Muscle of leg (tissue), 3 donors: ENCODE measurements at regions not wholly inside any gene's neighbourhood (a gene's known extent, or its start where the extent isn't known, plus 50 kb on each side); places are given as distances from the start of the nearest gene placed in this dataset.

Experiments
- DNase-seq: peaks from one replicate; pipeline ENCODE4 v3.0.0; 2013
- H3K27ac ChIP-seq: one replicate; pipeline ENCODE4 v1.5.1; 2013; ENCODE audit warnings: mild to moderate bottlenecking, low read length, control low read depth
- H3K27me3 ChIP-seq: one replicate; pipeline ENCODE4 v1.6.1; 2013; ENCODE audit warnings: low read length; ENCODE audit not compliant: control insufficient read depth, insufficient read depth
- H3K36me3 ChIP-seq: one replicate; pipeline ENCODE4 v1.6.1; 2013; ENCODE audit warnings: low read length; ENCODE audit not compliant: control insufficient read depth, insufficient read depth
- H3K4me1 ChIP-seq: one replicate; pipeline ENCODE4 v1.6.1; 2013; ENCODE audit warnings: low read length; ENCODE audit not compliant: control insufficient read depth, insufficient read depth
- H3K4me3 ChIP-seq: one replicate; pipeline ENCODE4 v1.5.1; 2013; ENCODE audit warnings: low read length, control low read depth
- H3K9me3 ChIP-seq: replicated peaks from 2 replicates; pipeline ENCODE4 v1.6.1; 2013; ENCODE audit warnings: low read depth, low read length; ENCODE audit not compliant: control insufficient read depth
- WGBS: methylation state at CpG from one replicate; pipeline ENCODE4 v1.1.5; 2013; ENCODE audit warnings: missing lambda C conversion rate; ENCODE audit not compliant: insufficient coverage; 5-methylcytosine and 5-hydroxymethylcytosine counted together

DNA sequence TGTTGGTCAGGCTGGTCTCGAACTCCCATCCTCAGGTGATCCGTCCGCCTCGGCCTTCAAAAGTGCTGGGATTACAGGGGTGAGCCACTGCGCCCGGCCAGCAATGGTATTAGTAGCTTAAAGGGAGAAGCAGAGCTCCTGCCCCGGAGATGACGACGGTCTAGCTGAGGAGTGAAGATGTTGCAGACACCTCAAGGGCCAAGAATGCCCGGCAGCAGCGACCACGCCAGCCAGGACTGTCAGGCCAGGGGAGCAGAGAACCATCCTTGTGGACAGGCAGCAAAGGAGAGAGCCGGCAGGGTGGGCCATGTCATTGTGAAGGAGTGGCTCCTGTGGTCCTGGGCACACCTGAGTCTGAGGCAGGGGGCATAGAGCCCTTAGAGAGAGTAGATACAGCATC, 210.1 kb upstream of the BCOR start:
- DNase-seq = no peak
- Histone ChIP-seq H3K4me3 (no peak overlapping the region), H3K27me3 (peaks cover 36% of the 10 kb centered on the region), H3K9me3 (peaks cover 5% of the 10 kb centered on the region), H3K4me1 (peaks cover 2% of the 10 kb centered on the region), H3K36me3 (no peaks in the 10 kb centered on the region), H3K27ac (no peak overlapping the region)
- whole genome bisulfite sequencing = 85% methylated on average over 11 of the region's 13 CpGs

DNA sequence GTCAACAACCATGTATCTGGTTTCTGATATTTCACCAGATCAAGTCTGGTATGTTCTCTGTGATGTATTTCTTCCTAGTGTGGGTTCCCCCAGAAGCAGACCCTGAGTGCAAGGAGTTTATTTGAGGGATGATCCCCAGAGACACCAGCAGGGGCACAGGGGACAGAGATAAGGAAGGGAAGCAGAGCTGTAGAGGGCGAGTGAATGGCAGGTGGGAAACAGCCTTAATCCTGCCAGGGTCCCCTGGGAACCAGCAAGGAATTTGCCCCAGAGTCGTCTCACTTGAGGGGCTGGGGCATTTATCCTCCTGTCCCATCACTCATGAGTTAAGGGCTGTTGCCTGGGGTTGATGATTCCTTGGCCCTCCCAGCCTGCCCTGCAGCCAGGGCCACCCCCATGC, 206.4 kb upstream of the BCOR start:
- DNase-seq = no peak
- Histone ChIP-seq H3K4me3 (no peak overlapping the region), H3K9me3 (peaks cover 5% of the 10 kb centered on the region), H3K27me3 (peaks cover 48% of the 10 kb centered on the region), H3K36me3 (no peaks in the 10 kb centered on the region), H3K4me1 (peaks cover 3% of the 10 kb centered on the region), H3K27ac (no peak overlapping the region)
- WGBS = 38% methylated on average over 1 of the region's 2 CpGs

DNA sequence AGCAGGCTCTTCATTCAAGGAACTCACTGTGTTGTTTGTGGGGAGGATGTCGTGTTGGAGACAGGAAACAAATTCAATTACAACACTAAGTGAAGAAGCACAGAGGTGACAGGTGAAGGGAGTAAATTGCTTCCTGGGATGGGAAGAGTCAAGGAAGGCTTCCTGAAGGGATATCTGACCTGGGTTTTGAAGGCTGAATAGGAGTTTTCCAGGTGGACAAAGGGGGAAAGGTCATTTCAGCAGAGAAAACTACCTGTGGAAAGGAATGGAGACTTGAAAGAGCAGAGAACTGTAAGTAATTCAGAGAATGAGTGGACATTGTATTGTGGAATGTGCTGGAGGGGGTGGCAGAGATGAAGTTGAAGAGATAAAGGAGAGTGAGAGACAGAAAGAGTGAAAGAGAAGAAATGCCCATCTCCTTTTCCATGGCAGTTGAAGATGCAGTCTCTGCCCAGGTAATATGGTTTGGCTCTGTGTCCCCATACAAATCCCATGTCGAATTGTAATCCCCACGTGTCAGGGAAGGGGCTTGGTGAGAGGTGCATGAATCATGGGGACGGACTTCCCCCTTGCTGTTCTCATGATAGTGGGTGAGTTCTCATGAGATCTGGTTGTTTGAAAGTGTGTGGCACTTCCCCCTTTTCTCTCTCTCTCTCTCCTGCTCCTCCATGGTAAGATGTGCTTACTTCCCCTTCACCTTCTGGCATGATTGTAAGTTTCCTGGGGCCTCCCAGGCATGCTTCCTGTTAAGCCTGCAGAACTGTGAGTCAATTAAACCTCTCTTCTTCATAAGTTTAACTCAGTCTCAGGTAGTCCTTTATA, 205.7 kb upstream of the BCOR start:
- H3K9me3 ChIP-seq = peaks cover 5% of the 10 kb centered on the region
- peaks cover 52% of the 10 kb centered on the region for H3K27me3 ChIP-seq
- no CpG with 5 or more reads among the region's 4 CpGs for WGBS
- DNase-seq = no peak
- H3K27ac ChIP-seq = no peak overlapping the region
- H3K36me3 ChIP-seq = no peaks in the 10 kb centered on the region
- H3K4me3 ChIP-seq = no peak overlapping the region
- H3K4me1 ChIP-seq = peaks cover 5% of the 10 kb centered on the region

DNA sequence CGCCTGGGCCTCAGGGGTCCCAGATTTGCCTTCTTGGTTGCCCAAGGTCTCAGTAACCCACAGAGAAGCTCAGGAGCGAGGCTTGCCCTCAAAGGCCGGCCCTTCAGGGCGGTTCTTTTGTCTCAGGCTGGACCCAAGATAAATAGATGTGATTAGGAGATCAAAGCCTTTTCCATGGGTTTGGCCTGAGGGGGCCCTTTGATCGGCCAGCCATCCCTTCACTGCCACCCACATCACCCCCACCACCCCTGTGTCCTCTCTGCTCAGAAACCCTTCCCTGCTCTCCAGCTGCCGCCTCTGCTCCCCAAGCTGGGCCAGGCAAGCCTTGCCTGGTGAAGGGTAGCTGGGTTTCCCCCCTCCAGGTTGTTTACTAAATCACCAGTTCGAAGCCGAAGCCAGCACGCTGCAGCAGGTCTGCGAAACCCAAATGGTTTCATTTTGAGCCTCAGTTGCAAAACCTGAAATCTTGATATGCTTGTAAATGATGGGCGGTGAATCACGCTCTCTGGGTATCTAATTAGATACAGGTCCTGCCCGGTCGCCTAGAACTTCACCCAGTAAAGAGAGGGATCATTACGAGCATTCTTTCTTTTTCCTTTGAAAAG, 202.6 kb upstream of the BCOR start:
- peaks cover 11% of the 10 kb centered on the region for H3K4me1 ChIP-seq
- no peak overlapping the region for H3K27ac ChIP-seq
- WGBS = 91% methylated on average over 9 of the region's 15 CpGs
- H3K27me3 ChIP-seq = peaks cover 49% of the 10 kb centered on the region
- no peak overlapping the region for H3K4me3 ChIP-seq
- H3K36me3 ChIP-seq = no peaks in the 10 kb centered on the region
- H3K9me3 ChIP-seq = no peaks in the 10 kb centered on the region
- no peak for DNase-seq

DNA sequence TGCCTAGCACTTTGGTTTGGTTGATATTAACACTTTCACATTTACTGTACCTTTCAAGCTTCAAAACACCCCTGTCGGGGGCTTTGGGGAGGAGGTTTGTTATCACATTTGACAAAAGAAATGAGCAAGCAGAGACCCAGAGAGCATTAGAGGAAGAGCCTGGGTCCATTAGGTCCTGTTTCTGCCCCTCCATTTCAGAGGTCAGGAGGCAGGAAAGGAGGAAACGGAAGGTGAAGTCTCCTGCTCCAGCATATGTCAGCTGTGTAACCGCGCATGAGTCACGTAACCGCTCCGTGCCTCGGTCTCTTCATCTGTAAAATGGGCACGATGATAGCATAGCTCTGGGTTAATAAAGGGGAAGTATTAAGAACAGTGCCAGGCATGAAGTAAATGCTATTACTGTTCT, 201.9 kb upstream of the BCOR start:
- peaks cover 50% of the 10 kb centered on the region for H3K27me3 ChIP-seq
- no peaks in the 10 kb centered on the region for H3K36me3 ChIP-seq
- H3K4me3 ChIP-seq = no peak overlapping the region
- H3K9me3 ChIP-seq = no peaks in the 10 kb centered on the region
- peaks cover 11% of the 10 kb centered on the region for H3K4me1 ChIP-seq
- no peak for DNase-seq
- 87% methylated on average over 5 of the region's 9 CpGs for WGBS
- no peak overlapping the region for H3K27ac ChIP-seq

DNA sequence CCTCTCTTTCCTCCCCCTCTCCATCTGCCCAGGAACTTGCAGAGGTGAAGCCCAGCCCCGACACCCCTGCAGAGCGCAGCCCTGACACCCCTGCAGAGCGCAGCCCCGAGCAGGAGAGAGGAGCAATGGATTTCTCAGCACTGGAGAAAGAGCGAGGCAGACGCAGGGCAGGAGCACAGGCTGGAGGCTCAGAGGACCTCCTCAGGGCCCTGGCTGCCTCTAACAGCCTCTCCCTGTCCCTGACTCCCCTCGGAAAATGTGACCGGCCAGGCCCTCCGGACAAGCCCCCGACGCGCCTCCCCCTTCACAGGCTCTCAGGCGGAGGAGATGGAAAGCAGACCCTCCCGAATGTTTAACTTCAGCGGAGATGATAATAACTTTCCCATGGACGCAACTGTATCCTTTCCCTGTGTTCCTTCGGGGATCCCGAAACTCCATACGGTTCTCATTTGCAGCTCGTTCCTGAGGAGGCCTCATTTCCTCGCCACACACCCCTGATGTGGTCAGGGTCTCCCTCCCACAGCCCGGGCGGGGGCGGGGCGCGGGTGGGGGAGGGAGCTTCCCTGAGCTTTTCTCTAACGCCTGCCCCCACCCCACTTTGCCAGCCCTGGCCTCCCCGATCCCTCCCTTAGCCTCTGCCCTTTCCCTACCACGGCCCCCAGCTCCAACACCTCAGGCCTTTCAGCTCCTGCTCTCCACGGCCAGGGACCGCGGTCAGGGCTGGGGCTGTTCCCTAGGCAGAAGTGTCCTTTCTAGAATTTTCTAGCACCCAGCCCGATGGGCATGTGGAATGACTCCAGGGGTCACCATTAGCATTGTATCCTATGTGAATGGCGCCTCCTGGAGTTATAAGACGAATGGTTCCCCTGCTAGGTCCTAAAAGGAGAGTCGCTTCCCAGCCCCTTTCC, 201.1 kb upstream of the BCOR start:
- Histone ChIP-seq H3K27ac (peak overlapping the region; percentile 78), H3K27me3 (peaks cover 49% of the 10 kb centered on the region), H3K4me1 (peaks cover 11% of the 10 kb centered on the region), H3K36me3 (no peaks in the 10 kb centered on the region), H3K9me3 (no peaks in the 10 kb centered on the region), H3K4me3 (no peak overlapping the region)
- peak; percentile 76 for DNase-seq
- 24% methylated on average over 34 of the region's 36 CpGs for WGBS

DNA sequence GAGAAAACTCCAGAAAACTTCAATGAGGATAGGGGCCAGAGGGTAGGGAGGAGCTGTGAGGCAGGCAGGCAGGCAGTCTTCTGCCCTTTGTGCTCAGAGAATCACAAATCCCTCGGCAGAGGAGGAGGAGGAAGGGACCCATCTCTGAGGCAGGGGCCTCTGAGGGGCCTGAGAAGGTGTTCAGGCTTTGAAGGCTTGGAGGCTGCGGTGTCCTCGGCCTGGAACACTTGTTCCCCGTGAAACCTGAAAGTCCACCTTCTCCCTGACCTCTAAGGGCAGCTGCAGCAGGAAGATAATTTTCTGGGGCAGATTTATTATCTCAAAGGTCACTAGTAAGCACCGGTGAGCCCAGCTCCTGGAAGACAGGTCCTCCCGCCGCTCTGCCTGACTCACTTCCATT, 200.3 kb upstream of the BCOR start:
- DNase-seq = no peak
- Histone ChIP-seq H3K4me3 (no peak overlapping the region), H3K4me1 (peaks cover 11% of the 10 kb centered on the region), H3K27ac (peak overlapping the region; percentile 78), H3K27me3 (peaks cover 50% of the 10 kb centered on the region), H3K9me3 (no peaks in the 10 kb centered on the region), H3K36me3 (no peaks in the 10 kb centered on the region)
- 20% methylated on average over 1 of the region's 7 CpGs for WGBS

DNA sequence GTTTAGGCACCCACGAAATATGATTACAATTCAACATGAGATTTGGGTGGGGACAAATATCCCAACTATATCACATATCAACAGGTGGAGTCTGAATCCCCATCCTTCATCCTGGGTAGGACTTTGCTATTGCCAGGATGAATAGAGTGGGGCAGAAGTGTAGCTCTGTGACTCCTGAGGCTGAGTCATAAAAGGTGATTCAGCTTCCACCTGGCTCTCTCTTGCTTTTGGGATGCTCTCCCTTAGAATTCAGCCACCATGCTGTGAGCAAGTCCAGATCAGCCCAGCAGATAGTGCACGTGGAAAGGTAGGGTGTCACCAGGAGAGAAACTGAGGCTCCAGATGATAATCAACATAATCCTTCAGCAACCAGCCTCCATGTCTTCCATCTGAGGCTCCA, 193.8 kb upstream of the BCOR start:
- peaks cover 8% of the 10 kb centered on the region for H3K9me3 ChIP-seq
- no peaks in the 10 kb centered on the region for H3K36me3 ChIP-seq
- H3K4me3 ChIP-seq = no peak overlapping the region
- H3K4me1 ChIP-seq = peaks cover 2% of the 10 kb centered on the region
- no CpG with 5 or more reads among the region's 2 CpGs for WGBS
- DNase-seq = no peak
- H3K27me3 ChIP-seq = peaks cover 15% of the 10 kb centered on the region
- no peak overlapping the region for H3K27ac ChIP-seq

DNA sequence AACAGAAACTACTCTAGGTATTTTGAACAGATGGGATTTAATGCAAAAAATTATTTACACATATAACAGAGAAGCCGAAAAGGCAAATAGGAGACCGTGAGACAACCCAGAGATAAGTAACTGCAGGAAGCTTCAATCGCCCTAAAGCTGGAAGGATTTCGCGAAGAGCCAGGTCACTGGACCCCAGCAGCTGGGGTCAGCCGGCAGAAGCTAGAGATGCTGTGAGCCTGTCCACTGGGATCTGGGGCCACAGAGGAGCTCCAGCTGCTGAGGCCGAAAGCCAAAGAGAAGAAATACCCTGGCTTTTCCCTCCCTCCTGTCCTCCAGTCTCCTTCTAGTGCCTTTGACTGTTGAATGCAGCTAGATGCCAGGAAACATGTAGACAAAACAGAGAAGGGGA, 192.8 kb upstream of the BCOR start:
- H3K27ac ChIP-seq = no peak overlapping the region
- peak; percentile 36 for DNase-seq
- no peak overlapping the region for H3K4me3 ChIP-seq
- H3K27me3 ChIP-seq = peaks cover 9% of the 10 kb centered on the region
- H3K9me3 ChIP-seq = peaks cover 8% of the 10 kb centered on the region
- H3K4me1 ChIP-seq = peaks cover 2% of the 10 kb centered on the region
- H3K36me3 ChIP-seq = no peaks in the 10 kb centered on the region
- 76% methylated on average over 3 of the region's 7 CpGs for WGBS

DNA sequence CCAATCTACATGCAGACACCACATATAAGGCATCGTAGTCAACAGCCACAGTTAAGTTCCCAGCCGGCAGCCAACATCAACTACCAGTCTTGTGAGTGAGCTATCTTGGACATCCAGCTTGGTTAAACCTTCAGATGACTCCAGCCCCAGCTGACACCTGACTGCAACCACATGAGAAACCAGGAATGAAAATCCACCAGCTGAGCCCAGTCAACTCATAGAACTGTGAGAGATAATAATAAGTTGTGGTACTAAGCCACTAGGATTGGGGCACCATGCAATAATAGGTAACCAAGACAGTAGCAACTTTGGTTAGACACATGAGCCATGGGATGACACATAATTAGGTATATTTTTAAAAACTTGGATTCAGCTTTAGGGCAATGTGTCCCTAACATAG, 188.1 kb upstream of the BCOR start:
- peaks cover 7% of the 10 kb centered on the region for H3K4me1 ChIP-seq
- H3K27ac ChIP-seq = no peak overlapping the region
- no peaks in the 10 kb centered on the region for H3K36me3 ChIP-seq
- H3K27me3 ChIP-seq = no peaks in the 10 kb centered on the region
- no peak for DNase-seq
- H3K4me3 ChIP-seq = no peak overlapping the region
- peaks cover 12% of the 10 kb centered on the region for H3K9me3 ChIP-seq
- WGBS = 65% methylated on average over 2 of the region's 2 CpGs
